NB4 (cell line): ENCODE measurements at regions not wholly inside any gene's neighbourhood (a gene's known extent, or its start where the extent isn't known, plus 50 kb on each side); places are given as distances from the start of the nearest gene placed in this dataset.

Experiments
- MYC ChIP-seq: IDR thresholded peaks from 2 replicates; pipeline ENCODE4 v1.6.1; 2011; ENCODE audit warnings: low read depth, low read length
- POLR2A ChIP-seq: IDR thresholded peaks from 2 replicates; pipeline ENCODE4 v1.6.1; 2011; ENCODE audit warnings: mild to moderate bottlenecking; ENCODE audit not compliant: insufficient read length; ENCODE audit errors: extremely low read depth
- TF ChIP-seq, protein P1 (sequence below): IDR thresholded peaks from one replicate; pipeline ENCODE4 v1.5.1; 2012; ENCODE audit warnings: low read depth, low read length

DNA sequence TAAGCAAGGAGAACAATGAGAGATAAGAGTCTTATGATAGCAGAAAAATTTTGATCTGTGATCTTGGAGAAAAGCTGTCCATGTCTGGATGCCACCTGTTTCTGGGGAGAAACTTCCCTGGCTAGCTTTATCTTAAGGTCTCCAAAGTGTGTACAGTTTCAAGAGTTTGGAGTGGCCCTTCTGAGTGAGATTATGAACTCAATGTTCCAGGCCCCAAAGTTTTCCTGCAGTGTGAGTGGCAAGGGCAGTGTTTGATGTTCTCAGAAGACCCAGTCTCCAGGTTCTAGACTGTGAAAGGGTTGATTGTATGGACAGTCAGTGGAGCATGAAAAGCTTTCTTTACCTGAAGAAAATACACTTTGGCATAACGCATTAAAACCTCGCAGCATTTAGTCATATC, 121.7 kb downstream of the OLIG3 start:
- TF ChIP-seq, protein P1, sequence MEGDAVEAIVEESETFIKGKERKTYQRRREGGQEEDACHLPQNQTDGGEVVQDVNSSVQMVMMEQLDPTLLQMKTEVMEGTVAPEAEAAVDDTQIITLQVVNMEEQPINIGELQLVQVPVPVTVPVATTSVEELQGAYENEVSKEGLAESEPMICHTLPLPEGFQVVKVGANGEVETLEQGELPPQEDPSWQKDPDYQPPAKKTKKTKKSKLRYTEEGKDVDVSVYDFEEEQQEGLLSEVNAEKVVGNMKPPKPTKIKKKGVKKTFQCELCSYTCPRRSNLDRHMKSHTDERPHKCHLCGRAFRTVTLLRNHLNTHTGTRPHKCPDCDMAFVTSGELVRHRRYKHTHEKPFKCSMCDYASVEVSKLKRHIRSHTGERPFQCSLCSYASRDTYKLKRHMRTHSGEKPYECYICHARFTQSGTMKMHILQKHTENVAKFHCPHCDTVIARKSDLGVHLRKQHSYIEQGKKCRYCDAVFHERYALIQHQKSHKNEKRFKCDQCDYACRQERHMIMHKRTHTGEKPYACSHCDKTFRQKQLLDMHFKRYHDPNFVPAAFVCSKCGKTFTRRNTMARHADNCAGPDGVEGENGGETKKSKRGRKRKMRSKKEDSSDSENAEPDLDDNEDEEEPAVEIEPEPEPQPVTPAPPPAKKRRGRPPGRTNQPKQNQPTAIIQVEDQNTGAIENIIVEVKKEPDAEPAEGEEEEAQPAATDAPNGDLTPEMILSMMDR = no peak
- no peak for TF ChIP-seq POLR2A
- TF ChIP-seq MYC = no peak
